ENCODE measurements at regions not wholly inside any gene's neighbourhood (a gene's known extent, or its start where the extent isn't known, plus 50 kb on each side); places are given as distances from the start of the nearest gene placed in this dataset.

GRCh38 chr15:67899596-67900283, 59.9 kb upstream of the RNU6-1 start:
- Histone ChIP-seq H3F3A (ENCODE audit: low read depth) (no peaks in the 10 kb centered on the region), H3K9ac (no peak overlapping the region), H3K4me2 (no peak overlapping the region), H3K27ac (no peak overlapping the region), H3K4me1 (peaks cover 6% of the 10 kb centered on the region), H3K27me3 (no peaks in the 10 kb centered on the region), H3K4me3 (no peak overlapping the region), H3K79me2 (ENCODE audit: low read depth) (no peaks in the 10 kb centered on the region), H4K20me1 (ENCODE audit: low read depth) (no peaks in the 10 kb centered on the region), H3K36me3 (no peaks in the 10 kb centered on the region), H3K9me3 (ENCODE audit: low read depth) (no peaks in the 10 kb centered on the region), H2AFZ (replicated peaks) (no peak overlapping the region)
- Mint-ChIP-seq H3K4me3 (no peak overlapping the region), H3K27me3 (ENCODE audit: insufficient read depth, low read depth) (no peaks in the 10 kb centered on the region), H3K36me3 (no peaks in the 10 kb centered on the region), H3K4me1 (peaks cover 11% of the 10 kb centered on the region), H3K9me3 (peaks cover 31% of the 10 kb centered on the region), H3K27ac (no peak overlapping the region)
- TF ChIP-seq EZH2 (IDR thresholded peaks at IDR 0.05) (no peak), EZH2phosphoT487 (IDR thresholded peaks at IDR 0.05) (no peak), CTCF (IDR thresholded peaks at IDR 0.05) (no peak)
- no peak for DNase-seq (ENCODE audit: low spot score)

GRCh38 chr15:67900621-67901147, 60.8 kb upstream of the RNU6-1 start:
- Histone ChIP-seq H3K4me1 (peaks cover 6% of the 10 kb centered on the region), H2AFZ (replicated peaks) (no peak overlapping the region), H3K79me2 (ENCODE audit: low read depth) (no peaks in the 10 kb centered on the region), H3K9ac (no peak overlapping the region), H3K9me3 (ENCODE audit: low read depth) (peaks cover under 1% of the 10 kb centered on the region), H3K4me3 (no peak overlapping the region), H3K4me2 (no peak overlapping the region), H4K20me1 (ENCODE audit: low read depth) (no peaks in the 10 kb centered on the region), H3F3A (ENCODE audit: low read depth) (no peaks in the 10 kb centered on the region), H3K27me3 (no peaks in the 10 kb centered on the region), H3K36me3 (no peaks in the 10 kb centered on the region), H3K27ac (no peak overlapping the region)
- Mint-ChIP-seq H3K4me1 (peaks cover 11% of the 10 kb centered on the region), H3K36me3 (peaks cover 4% of the 10 kb centered on the region), H3K27me3 (ENCODE audit: insufficient read depth, low read depth) (no peaks in the 10 kb centered on the region), H3K27ac (no peak overlapping the region), H3K4me3 (no peak overlapping the region), H3K9me3 (peaks cover 31% of the 10 kb centered on the region)
- no peak for TF ChIP-seq EZH2 (IDR thresholded peaks at IDR 0.05)
- no peak for TF ChIP-seq EZH2phosphoT487 (IDR thresholded peaks at IDR 0.05)
- no peak for TF ChIP-seq CTCF (IDR thresholded peaks at IDR 0.05)
- no peak for DNase-seq (ENCODE audit: low spot score)

GRCh38 chr15:67901922-67902321, 62.1 kb upstream of the RNU6-1 start:
- Histone ChIP-seq H3K27me3 (no peaks in the 10 kb centered on the region), H3K27ac (no peak overlapping the region), H3K79me2 (ENCODE audit: low read depth) (no peaks in the 10 kb centered on the region), H3K36me3 (no peaks in the 10 kb centered on the region), H3K4me2 (no peak overlapping the region), H3K9ac (no peak overlapping the region), H3K4me1 (peaks cover 6% of the 10 kb centered on the region), H3K9me3 (ENCODE audit: low read depth) (peaks cover 4% of the 10 kb centered on the region), H3F3A (ENCODE audit: low read depth) (no peaks in the 10 kb centered on the region), H2AFZ (replicated peaks) (no peak overlapping the region), H3K4me3 (no peak overlapping the region), H4K20me1 (ENCODE audit: low read depth) (no peaks in the 10 kb centered on the region)
- H3K27me3 Mint-ChIP-seq (ENCODE audit: insufficient read depth, low read depth), result peaks cover under 1% of the 10 kb centered on the region
- H3K27ac Mint-ChIP-seq, result no peak overlapping the region
- H3K4me1 Mint-ChIP-seq, result peaks cover 11% of the 10 kb centered on the region
- no peak for DNase-seq (ENCODE audit: low spot score)
- no peak for TF ChIP-seq CTCF (IDR thresholded peaks at IDR 0.05)
- TF ChIP-seq EZH2 (IDR thresholded peaks at IDR 0.05), result no peak
- TF ChIP-seq EZH2phosphoT487 (IDR thresholded peaks at IDR 0.05), result no peak
- H3K36me3 Mint-ChIP-seq, result peaks cover 4% of the 10 kb centered on the region
- H3K4me3 Mint-ChIP-seq, result no peak overlapping the region
- peaks cover 33% of the 10 kb centered on the region for H3K9me3 Mint-ChIP-seq
